ENCODE measurements at regions not wholly inside any gene's neighbourhood (a gene's known extent, or its start where the extent isn't known, plus 50 kb on each side); places are given as distances from the start of the nearest gene placed in this dataset.
"Not testable (repeated sequence)": the region's sequence is repeated elsewhere in the genome, so short reads cannot be mapped to it uniquely, and the experiment has no call there.

DNA sequence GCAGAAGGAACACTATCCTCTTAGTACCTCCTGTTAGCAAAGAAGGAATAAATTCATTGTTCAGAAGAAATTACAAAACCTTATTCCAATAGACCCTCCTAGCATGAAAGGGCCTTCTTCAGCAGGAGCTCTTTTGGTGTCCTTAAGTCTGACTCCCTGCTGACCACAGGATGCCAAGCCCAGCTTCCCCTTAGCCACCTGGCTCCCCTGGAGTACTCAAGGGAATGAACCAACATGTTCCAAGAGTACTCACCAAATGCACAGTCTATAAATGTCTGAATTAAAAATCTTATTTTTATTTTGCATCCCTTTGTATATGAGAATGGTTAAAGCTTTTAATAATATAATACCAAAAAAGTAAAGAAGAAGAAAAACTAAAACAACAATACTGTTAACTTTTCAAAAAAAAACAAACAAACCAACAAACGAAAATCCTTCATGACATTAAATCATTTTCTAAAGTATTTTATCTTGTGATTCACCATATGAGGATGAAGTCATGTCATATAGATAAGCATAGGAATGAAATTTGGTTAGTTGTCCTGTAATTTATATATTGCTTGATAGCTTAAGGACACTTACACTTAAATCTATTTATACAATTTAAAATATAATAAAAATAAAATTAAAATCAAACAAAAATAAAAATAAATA, 1355.1 kb downstream of the HACE1 start:
- DNase-seq: no peak

GRCh38 chr6:103496588-103496987, 1363.1 kb downstream of the HACE1 start:
- DNase-seq: not testable (repeated sequence)

- no peak for DNase-seq
Observed at GRCh38 chr6:103456652-103457051, 1403.1 kb downstream of the HACE1 start.

DNA sequence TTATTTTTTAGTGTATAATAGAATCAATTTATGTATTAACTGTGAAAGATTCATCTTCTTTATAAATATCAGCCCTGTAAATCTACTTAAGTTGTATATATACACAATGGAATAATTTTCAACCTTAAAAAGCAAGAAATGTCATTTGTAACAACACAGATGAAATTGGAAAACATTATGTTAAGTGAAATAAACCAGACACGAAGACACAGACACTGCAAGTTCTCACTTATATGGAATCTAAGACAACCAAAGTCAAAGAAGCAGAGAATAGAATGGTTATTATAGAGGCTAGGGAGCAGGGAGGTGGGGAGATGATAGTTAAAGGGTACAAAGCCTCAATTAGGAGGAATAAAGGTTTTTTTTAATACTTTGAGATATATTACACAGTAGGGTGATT, 1404.4 kb downstream of the HACE1 start:
- DNase-seq: no peak

DNA sequence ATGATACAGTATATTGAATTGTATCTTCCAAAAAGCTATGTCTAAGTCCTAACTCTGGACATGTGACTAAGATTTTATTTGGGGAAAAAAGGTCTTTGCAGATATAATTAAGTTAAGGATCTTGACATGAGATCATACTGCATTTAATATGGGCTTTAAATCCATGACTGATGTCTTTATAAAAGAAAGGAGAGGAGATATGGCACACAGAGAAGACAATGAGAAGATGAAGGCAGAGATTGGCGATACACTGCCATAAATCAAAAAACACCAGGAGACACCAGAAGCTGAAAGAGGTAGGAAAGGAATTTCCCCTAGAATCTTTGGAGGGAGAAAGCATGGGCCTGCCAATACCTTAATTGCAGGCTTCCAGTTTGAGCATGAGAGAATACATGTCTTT, 1450.2 kb downstream of the HACE1 start:
- no peak for DNase-seq

DNA sequence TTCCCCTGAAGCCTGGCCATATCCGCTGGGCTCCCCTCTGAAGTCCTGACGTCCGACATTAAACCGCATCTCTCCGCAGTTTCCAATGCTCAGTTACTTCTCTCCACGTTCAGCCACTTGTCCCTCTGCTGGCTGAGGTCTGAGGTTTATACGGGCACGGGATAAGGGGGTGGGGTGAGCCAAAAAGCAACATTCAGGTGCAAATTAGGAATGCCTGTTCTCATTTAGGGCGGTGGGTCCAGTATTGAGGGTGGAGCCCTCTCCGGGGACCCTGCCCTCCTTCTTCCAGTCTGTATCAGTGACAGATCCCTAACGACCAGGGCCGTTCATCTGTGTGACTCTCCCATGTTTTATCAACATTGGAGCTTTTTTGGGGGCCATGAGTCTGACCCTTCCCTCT, 1454.4 kb downstream of the HACE1 start:
- no peak for DNase-seq

DNA sequence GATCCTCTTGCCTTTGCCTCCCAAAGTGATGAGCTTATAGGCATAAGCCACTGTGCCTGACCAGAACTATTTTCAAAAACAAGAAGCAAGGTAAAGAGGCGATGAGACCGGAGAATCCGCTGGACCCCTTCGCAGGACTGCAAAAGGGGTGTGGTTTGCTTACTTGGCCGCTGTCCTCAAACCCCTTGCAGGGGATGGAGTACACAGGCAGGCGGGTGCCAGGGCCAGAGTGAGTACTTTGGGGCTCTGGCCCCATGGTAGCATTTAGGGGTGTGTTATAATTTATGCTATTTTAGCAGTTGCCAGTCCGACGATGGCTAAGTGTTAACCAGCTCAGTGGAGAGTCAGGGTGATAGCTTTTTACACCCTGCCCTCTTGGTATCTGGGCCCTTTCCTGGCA, 1454.9 kb downstream of the HACE1 start:
- DNase-seq: no peak

DNA sequence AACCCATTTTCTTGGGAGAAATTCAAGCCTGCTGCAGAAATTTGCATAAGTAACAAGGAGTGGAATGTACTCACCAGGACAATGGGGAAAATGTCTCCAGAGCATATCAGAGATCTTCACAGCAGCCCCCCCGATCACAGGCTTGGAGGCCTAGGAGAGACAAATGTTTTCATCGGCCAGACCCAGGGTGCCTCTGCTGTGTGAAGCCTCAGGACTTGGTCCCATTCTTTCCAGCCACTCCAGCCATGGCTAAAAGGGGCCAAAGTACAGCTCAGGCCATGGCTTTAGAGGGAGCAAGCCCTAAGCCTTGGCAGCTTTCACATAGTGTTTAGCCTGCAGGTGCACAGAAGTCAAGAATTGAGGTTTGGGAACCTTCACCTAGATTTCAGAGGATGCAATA, 1463.0 kb downstream of the HACE1 start:
- no peak for DNase-seq

DNA sequence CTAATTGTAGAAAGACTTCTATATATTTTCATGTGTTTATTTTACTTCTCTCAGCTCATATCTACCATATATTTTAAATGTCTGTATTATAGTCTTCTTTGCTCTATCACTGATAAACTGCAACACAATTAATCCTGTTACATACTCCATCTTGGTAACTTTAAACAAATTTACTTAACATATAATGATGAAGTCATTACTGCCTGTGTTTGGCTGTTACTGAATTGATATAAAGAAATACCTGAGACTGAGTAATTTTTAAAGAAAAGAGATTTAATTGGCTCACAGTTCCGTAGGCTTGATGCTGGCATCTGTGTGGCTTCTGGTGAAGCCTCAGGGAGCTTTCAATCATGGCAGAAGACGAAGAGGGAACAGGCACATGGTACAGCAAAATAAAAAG, 1480.4 kb downstream of the HACE1 start:
- DNase-seq: no peak

DNA sequence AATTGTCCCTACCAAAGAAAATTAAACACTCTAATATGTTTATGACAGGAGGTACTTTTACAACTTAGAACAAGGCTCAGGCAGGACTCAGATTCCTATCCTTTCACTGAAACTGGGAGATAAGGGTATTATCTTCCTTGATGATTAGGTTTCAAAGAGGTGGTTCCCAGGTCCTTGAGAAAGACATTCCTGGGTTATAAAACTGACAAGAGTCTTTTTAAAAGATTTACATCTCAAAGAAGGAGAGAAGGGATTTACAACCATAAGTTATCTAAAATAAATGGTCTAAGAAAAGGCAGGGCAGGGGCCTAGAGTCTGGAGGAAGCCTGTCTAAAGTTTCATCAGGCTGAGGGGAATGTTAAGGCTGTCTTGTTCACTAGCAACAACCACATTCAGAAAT, 1492.5 kb downstream of the HACE1 start:
- no peak for DNase-seq

- no peak for DNase-seq
Observed at GRCh38 chr6:103356531-103356930, 1503.2 kb downstream of the HACE1 start.

- no peak for DNase-seq
Observed at GRCh38 chr6:103344554-103345163, 1515.1 kb downstream of the HACE1 start.

DNA sequence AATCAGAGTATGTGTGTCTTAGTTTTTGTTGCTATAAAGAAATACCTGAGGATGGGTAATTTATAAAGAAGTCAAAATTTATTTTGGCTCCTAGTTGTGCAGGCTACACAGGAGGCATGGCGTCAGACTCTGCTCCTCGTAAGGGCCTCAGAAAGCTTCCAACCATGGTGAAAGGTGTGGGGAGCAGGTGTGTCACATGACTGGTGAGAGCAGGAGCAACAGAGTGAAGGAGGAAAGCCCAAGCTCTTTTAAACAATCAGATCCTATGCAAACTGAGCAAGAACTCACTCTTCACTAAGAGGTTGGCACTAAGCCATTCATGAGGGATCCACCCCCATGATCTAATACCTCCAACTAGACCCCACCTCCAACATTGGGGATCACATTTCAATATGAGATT, 1524.3 kb downstream of the HACE1 start:
- DNase-seq: no peak

DNA sequence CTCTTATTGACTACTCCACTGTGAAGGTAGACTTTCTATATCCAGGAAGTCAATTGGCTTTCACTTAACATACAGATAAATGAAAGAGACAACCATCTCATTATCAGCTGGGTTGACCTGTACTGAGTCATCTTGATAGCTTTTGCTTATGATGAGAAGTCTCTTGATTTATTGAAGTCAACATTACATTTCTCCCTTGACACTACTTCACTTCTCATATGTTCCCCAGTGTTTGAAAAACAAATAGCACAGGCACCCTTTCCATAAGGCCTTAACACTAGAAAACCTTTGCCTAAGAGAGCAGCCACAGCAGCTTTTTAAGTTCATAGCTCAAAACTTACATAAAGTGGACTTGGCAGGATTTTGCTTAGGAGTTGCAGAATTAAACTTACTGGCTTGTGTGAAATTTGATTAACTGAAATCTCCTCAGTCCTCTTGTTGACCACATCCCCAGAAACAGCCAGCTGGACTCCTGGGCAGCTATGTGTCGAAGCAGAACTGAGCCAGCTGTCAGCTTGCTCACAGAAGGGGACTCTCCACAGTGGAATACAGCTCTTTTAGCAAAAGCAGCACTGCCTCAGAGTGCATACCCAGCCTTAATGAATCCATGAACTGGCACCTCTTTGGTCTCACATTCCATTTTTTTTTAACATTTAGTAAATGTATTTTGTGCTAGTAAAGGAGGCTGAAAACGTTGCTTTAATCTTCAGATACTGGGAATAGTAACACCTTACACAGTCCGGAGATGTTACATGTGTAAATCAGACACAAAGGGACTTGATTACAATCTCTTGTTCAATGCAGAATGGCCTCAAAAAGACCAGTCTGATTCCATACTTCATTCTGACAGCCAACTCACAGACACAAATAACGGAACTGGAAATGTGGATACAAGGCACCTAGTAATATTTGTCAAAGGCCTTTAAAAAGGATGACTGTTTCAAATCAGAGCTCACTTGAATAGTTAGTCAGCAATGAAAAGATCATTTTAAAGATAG, 1532.7 kb downstream of the HACE1 start:
- DNase-seq: no peak

DNA sequence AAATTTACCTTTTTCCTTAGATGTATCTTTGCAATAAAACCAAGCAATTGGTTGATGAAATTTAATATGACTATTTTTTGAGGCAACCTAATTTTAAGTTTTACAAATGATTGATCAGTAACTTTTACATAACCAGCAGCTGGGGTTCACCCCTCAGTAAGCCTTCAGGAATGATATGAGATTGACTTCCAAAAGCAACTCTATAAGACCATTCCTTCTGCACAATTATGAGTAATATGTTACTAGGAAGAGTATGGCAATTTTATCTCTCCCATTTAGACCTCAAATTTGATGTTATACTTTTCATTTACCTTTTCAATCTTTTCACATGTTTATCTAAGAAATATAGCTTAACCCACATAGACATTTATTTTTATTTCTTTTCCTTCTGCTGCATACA, 1546.3 kb downstream of the HACE1 start:
- DNase-seq: no peak

GRCh38 chr6:103294376-103294775, 1565.3 kb downstream of the HACE1 start:
- DNase-seq: not testable (repeated sequence)

DNA sequence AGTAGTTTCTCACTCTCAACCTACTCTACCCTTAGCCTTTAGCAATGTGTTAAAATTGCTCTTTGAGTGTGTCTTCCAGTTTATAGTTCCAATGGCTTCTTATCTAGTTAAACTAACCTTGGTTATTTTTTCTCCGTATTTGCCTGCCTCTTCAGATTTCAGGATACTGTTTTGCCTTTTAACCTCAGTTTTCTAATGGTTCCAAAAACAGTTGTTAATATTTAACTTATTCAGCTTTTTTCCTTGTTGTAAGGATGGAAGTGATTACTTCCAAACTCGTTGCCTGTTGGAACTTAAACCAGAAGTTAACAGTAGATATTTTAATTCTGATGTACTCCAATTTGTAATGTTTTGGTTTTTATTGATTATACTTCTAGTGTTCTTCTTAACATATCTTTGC, 1574.9 kb downstream of the HACE1 start:
- no peak for DNase-seq

- no peak for DNase-seq
Observed at GRCh38 chr6:103280417-103280816, 1579.3 kb downstream of the HACE1 start.

- no peak for DNase-seq
Observed at GRCh38 chr6:103277936-103278335, 1581.8 kb downstream of the HACE1 start.

GRCh38 chr6:103273048-103273447, 1586.7 kb downstream of the HACE1 start:
- DNase-seq: no peak

GRCh38 chr6:103269581-103269980, 1590.1 kb downstream of the HACE1 start:
- DNase-seq: no peak

GRCh38 chr6:103268335-103268734, 1591.4 kb downstream of the HACE1 start:
- DNase-seq: no peak

GRCh38 chr6:103264020-103264419, 1595.7 kb downstream of the HACE1 start:
- DNase-seq: no peak

- DNase-seq: no peak
Observed at GRCh38 chr6:103255132-103255531, 1604.6 kb downstream of the HACE1 start.

Data from activated CD4-positive, CD25-positive, alpha-beta regulatory T cell treated with anti-CD3 and anti-CD28 coated beads, Interleukin-2, amount 50 U/mL, for 72 hours (primary cell).